Activated T-helper 1 cell treated with anti-CD3 and anti-CD28 coated beads, Interleukin-12 subunit alpha, Interleukin-12 subunit beta, Interleukin-2, Interleukin-4 antibody, amounts not matched to agents 30 ng/mL and 10 ng/mL and 1 ng/mL, durations not matched to agents 14 hours and 24 hours and 36 hours (primary cell): ENCODE measurements at regions not wholly inside any gene's neighbourhood (a gene's known extent, or its start where the extent isn't known, plus 50 kb on each side); places are given as distances from the start of the nearest gene placed in this dataset.

Experiments
- DNase-seq: peaks from one replicate; pipeline ENCODE4 v3.0.0; 2021; ENCODE audit warnings: low spot score
- H3K27ac Mint-ChIP-seq: one replicate; pipeline ENCODE4 v1.8.0; 2021; ENCODE audit warnings: mild to moderate bottlenecking, mixed read lengths
- H3K27me3 Mint-ChIP-seq: one replicate; pipeline ENCODE4 v1.8.0; 2022; ENCODE audit warnings: mild to moderate bottlenecking, moderate library complexity, mixed read lengths; ENCODE audit not compliant: insufficient read depth
- H3K36me3 Mint-ChIP-seq: one replicate; pipeline ENCODE4 v1.8.0; 2021; ENCODE audit warnings: low read depth, mixed read lengths
- H3K4me1 Mint-ChIP-seq: one replicate; pipeline ENCODE4 v1.8.0; 2021; ENCODE audit warnings: low read depth, mixed read lengths
- H3K4me3 Mint-ChIP-seq: one replicate; pipeline ENCODE4 v1.8.0; 2021; ENCODE audit warnings: mild to moderate bottlenecking, moderate library complexity, mixed read lengths
- H3K9me3 Mint-ChIP-seq: one replicate; pipeline ENCODE4 v1.8.0; 2021; ENCODE audit warnings: mixed read lengths
- intact Hi-C: fragments of 100-400 bp; cut with micrococcal nuclease; formaldehyde crosslinking; loops from one replicate; pipeline ENCODE4 v1.15.1; 2024

DNA sequence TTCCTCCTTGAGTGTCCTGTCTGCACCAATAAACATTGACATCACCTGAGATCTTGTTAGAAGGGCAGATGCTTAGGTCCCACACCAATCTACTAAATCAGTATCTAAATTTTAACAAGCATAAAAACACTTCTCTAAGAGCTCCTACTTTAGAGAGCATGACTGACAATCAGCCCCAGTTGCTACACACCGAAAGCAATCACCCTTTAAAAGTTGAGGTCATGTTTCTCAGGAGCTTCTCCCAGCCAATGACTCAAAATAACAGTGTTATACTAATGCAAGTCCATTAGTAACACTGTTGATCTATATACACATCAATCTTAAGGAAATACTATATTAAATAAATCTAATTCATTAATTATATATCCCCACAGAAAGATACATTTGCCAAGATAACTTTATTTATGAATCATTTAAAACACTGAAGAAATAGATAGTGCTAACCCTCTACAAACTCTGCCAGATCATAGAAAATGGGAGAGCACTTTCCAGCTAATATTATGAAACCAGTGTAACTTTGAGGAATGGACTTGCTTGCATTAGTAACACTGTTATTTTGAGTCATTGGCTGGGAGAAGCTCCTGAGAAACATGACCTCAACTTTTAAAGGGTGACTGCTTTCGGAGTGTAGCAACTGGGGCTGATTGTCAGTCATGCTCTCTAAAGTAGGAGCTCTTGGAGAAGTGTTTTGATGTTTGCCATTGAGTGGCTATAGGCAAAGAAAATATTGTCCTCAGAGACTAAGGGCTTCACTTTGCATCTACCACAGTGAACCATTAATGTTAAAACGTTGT lies 109.8 kb upstream of the HDX start:
- H3K27ac Mint-ChIP-seq = no peak overlapping the region
- DNase-seq = no peak
- intact Hi-C loops = no loop called here

GRCh38 chrX:84634201-84634782 lies 132.0 kb upstream of the HDX start:
- Mint-ChIP-seq H3K36me3 (no peaks in the 10 kb centered on the region), H3K27me3 (no peaks in the 10 kb centered on the region)
- intact Hi-C loops = no loop called here

More for the DNA sequence above, 109.8 kb upstream of the HDX start:
- H3K36me3 Mint-ChIP-seq = no peaks in the 10 kb centered on the region
- no peaks in the 10 kb centered on the region for H3K27me3 Mint-ChIP-seq
- no peaks in the 10 kb centered on the region for H3K4me1 Mint-ChIP-seq
- no peak overlapping the region for H3K4me3 Mint-ChIP-seq
- H3K9me3 Mint-ChIP-seq = no peaks in the 10 kb centered on the region

GRCh38 chrX:84666086-84666485 lies 163.8 kb upstream of the HDX start:
- no peaks in the 10 kb centered on the region for H3K4me1 Mint-ChIP-seq
- no peak for DNase-seq
- H3K27me3 Mint-ChIP-seq = no peaks in the 10 kb centered on the region
- H3K36me3 Mint-ChIP-seq = no peaks in the 10 kb centered on the region
- intact Hi-C loops = no loop called here
- H3K4me3 Mint-ChIP-seq = no peak overlapping the region
- H3K9me3 Mint-ChIP-seq = no peaks in the 10 kb centered on the region
- H3K27ac Mint-ChIP-seq = no peak overlapping the region

More at GRCh38 chrX:84634201-84634782, 132.0 kb upstream of the HDX start:
- DNase-seq = no peak
- Mint-ChIP-seq H3K4me3 (no peak overlapping the region), H3K27ac (no peak overlapping the region), H3K4me1 (no peaks in the 10 kb centered on the region), H3K9me3 (no peaks in the 10 kb centered on the region)

- intact Hi-C loops = no loop called here
- Mint-ChIP-seq H3K4me1 (no peaks in the 10 kb centered on the region), H3K36me3 (no peaks in the 10 kb centered on the region), H3K4me3 (no peak overlapping the region), H3K27me3 (no peaks in the 10 kb centered on the region), H3K27ac (no peak overlapping the region), H3K9me3 (no peaks in the 10 kb centered on the region)
- DNase-seq = no peak
Measured at GRCh38 chrX:84690228-84690627, 188.0 kb upstream of the HDX start.

GRCh38 chrX:84709987-84710386 lies 207.7 kb upstream of the HDX start:
- H3K4me3 Mint-ChIP-seq = no peak overlapping the region
- peaks cover 2% of the 10 kb centered on the region for H3K27me3 Mint-ChIP-seq
- no peaks in the 10 kb centered on the region for H3K9me3 Mint-ChIP-seq
- no peaks in the 10 kb centered on the region for H3K36me3 Mint-ChIP-seq
- H3K4me1 Mint-ChIP-seq = no peaks in the 10 kb centered on the region
- no peak overlapping the region for H3K27ac Mint-ChIP-seq
- no peak for DNase-seq
- intact Hi-C loops = no loop called here

- H3K4me1 Mint-ChIP-seq = no peaks in the 10 kb centered on the region
- H3K4me3 Mint-ChIP-seq = no peak overlapping the region
- no peaks in the 10 kb centered on the region for H3K36me3 Mint-ChIP-seq
- no peaks in the 10 kb centered on the region for H3K9me3 Mint-ChIP-seq
- peaks cover 2% of the 10 kb centered on the region for H3K27me3 Mint-ChIP-seq
- H3K27ac Mint-ChIP-seq = no peak overlapping the region
- intact Hi-C loops = no loop called here
- no peak for DNase-seq
Measured at GRCh38 chrX:84710611-84711010, 208.4 kb upstream of the HDX start.

DNA sequence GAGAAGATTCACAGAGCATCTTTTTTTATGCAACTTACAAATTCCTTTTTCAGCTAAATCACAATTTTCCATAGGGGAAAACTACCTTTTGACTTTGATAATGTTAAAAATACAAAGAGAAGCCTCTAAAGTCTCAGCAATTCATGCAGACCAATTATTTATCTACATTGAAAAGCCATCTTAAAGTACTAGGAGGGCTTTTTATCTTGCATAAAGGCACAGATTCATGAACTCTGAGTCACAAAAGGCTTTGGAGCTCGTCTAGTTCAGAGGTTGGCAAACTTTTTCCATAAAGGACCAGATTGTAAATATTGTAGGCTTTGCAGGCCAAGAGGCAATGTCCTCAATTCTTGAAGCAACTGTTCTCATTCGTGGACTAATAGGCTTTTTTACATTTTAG lies 210.4 kb upstream of the HDX start:
- Mint-ChIP-seq H3K4me1 (no peaks in the 10 kb centered on the region), H3K27ac (no peak overlapping the region), H3K4me3 (no peak overlapping the region), H3K36me3 (no peaks in the 10 kb centered on the region), H3K27me3 (peaks cover 2% of the 10 kb centered on the region), H3K9me3 (no peaks in the 10 kb centered on the region)
- intact Hi-C loops = no loop called here
- DNase-seq = no peak

DNA sequence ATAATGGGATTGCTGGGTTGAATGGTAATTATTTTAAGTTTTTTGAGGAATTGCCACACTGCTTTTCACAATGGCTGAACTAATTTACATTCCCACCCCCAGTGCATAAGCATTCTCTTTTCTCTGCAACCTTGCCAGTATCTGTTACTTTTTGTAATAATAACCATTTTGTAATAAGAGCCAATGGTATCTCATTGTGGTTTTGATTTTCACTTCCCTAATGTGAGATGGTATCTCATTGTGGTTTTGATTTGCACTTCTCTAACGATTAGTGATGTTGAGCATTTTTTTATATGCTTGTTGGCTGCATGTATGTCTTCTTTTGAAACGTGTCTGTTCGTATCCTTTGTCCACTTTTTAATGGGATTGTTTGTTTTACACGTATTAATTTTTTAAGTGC lies 213.1 kb upstream of the HDX start:
- H3K36me3 Mint-ChIP-seq = no peaks in the 10 kb centered on the region
- H3K9me3 Mint-ChIP-seq = no peaks in the 10 kb centered on the region

DNA sequence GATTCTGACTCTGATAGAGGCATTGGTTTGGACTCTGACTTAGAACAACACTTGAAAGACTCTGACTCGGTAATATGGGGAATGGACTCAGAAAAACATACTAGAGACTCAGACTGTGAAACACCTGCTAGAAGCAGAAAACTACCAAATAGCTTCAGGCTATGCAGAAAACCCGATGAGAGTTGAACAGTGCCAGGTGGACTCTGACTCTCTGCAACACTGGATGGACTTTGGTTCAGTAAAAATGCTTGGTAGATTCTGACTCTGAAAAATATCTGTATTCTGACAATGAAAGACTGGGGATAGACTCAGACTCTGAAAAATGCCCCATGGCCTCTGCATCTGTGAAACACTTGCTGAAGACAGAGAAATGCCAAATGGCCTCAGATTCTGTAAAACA lies 215.1 kb upstream of the HDX start:
- H3K27ac Mint-ChIP-seq = no peak overlapping the region
- no peaks in the 10 kb centered on the region for H3K36me3 Mint-ChIP-seq
- H3K4me3 Mint-ChIP-seq = no peak overlapping the region
- DNase-seq = no peak
- no peaks in the 10 kb centered on the region for H3K9me3 Mint-ChIP-seq
- H3K4me1 Mint-ChIP-seq = no peaks in the 10 kb centered on the region
- intact Hi-C loops = no loop called here
- H3K27me3 Mint-ChIP-seq = no peaks in the 10 kb centered on the region

More for the DNA sequence above, 213.1 kb upstream of the HDX start:
- Mint-ChIP-seq H3K27me3 (no peaks in the 10 kb centered on the region), H3K4me3 (no peak overlapping the region), H3K27ac (no peak overlapping the region), H3K4me1 (no peaks in the 10 kb centered on the region)
- intact Hi-C loops = no loop called here
- DNase-seq = no peak

DNA sequence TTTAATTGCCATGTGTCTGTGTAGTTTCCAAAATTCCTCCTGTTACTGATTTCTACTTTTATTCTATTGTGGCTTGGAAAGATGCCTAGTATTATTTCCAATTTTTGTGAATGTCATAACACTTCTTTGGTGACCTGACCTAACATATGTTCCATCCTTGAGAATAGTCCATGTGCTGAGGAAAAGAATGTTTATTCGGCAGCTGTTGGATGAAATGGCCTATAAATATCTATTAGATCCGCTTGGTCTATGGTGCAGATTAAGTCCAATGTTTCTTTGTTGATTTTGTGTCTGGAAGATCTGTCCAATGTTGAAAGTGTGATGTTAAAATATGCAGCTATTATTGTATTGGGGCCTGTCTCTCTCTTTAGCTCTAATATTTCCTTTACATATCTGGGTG lies 219.2 kb upstream of the HDX start:
- Mint-ChIP-seq H3K27ac (no peak overlapping the region), H3K36me3 (no peaks in the 10 kb centered on the region), H3K9me3 (no peaks in the 10 kb centered on the region), H3K4me1 (no peaks in the 10 kb centered on the region), H3K4me3 (no peak overlapping the region), H3K27me3 (peaks cover 2% of the 10 kb centered on the region)
- no peak for DNase-seq
- intact Hi-C loops = no loop called here

DNA sequence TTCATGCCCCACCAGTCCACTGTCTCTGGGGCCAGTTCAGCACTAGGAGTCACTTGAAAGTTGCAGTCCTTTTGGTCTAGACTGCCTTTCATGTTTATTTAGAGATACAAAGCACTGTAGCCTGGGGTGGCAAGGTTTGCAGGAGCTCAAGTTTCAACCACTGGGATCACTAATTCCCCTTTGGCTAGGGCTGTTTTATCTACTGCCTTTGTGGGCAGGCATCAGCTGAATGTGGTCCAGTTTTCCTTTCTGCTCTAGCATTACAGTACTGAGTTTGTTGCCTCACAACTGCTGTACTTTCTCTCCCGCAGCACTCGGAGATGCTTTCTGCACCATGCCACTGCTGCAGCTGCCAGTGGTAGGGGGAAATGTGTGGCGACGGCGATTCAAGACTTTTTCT lies 222.3 kb upstream of the HDX start:
- Mint-ChIP-seq H3K4me3 (no peak overlapping the region), H3K36me3 (no peaks in the 10 kb centered on the region), H3K9me3 (no peaks in the 10 kb centered on the region), H3K27ac (no peak overlapping the region), H3K27me3 (peaks cover 2% of the 10 kb centered on the region), H3K4me1 (no peaks in the 10 kb centered on the region)
- intact Hi-C loops = no loop called here
- DNase-seq = no peak

- H3K4me3 Mint-ChIP-seq = no peak overlapping the region
- H3K4me1 Mint-ChIP-seq = no peaks in the 10 kb centered on the region
- no peak overlapping the region for H3K27ac Mint-ChIP-seq
- no peak for DNase-seq
- H3K9me3 Mint-ChIP-seq = no peaks in the 10 kb centered on the region
- intact Hi-C loops = loop anchor here (1.0 to 2.0 kb wide), 2 partner anchors 324 to 815 kb away; no protein-coding TSS in a partner anchor
- H3K36me3 Mint-ChIP-seq = no peaks in the 10 kb centered on the region
- H3K27me3 Mint-ChIP-seq = peaks cover 2% of the 10 kb centered on the region
Measured at GRCh38 chrX:84729408-84729807, 227.2 kb upstream of the HDX start.

GRCh38 chrX:84729809-84730208 lies 227.6 kb upstream of the HDX start:
- Mint-ChIP-seq H3K4me1 (no peaks in the 10 kb centered on the region), H3K9me3 (no peaks in the 10 kb centered on the region), H3K36me3 (no peaks in the 10 kb centered on the region), H3K4me3 (no peak overlapping the region), H3K27ac (no peak overlapping the region), H3K27me3 (peaks cover 2% of the 10 kb centered on the region)
- intact Hi-C loops = loop anchor here (1.0 to 2.0 kb wide), 2 partner anchors 323 to 815 kb away; no protein-coding TSS in a partner anchor
- no peak for DNase-seq
